Uterus (tissue), 2 donors: ENCODE measurements at regions not wholly inside any gene's neighbourhood (a gene's known extent, or its start where the extent isn't known, plus 50 kb on each side); places are given as distances from the start of the nearest gene placed in this dataset.

Source experiments
- POLR2A ChIP-seq, 2 donors: fragments of 450-650 bp; IDR thresholded peaks; one replicate each; pipeline ENCODE4 v1.6.1; 2016; ENCODE audit warnings: antibody characterized with exemption in 2 of 2, mild to moderate bottlenecking in 1 of 2, moderate library complexity in 1 of 2
- TF ChIP-seq, protein P1 (sequence below), 4 experiments: fragments of 200-600 bp in 2 of 4; fragments of 450-650 bp in 2 of 4; sonication (generic) in 2 of 4; IDR thresholded peaks; one replicate each; pipeline ENCODE4 v1.5.1; 2016 to 2019; ENCODE audit warnings: antibody characterized with exemption in 4 of 4, mild to moderate bottlenecking in 2 of 4, moderate library complexity in 1 of 4

DNA sequence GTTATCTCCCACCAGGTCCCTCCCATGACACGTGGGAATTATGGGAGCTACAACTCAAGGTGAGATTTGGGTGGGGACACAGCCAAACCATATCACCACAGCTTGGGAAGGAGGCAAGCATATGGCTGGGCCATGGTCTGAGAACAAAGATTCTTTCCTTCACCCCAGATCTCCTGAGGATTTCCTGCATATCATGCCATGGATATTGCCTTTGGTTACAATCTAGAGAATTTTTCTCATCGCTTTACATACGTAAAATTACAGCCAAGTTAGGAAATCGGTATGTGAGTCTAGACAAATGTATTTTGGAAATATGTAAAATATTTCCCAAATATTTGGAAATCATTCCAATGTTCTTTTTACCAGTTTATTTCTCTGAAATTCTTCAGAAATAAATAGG is 398.3 kb downstream of the RFC3 start:
- TF ChIP-seq POLR2A (IDR thresholded peaks at IDR 0.05) = no peak
- TF ChIP-seq, protein P1, sequence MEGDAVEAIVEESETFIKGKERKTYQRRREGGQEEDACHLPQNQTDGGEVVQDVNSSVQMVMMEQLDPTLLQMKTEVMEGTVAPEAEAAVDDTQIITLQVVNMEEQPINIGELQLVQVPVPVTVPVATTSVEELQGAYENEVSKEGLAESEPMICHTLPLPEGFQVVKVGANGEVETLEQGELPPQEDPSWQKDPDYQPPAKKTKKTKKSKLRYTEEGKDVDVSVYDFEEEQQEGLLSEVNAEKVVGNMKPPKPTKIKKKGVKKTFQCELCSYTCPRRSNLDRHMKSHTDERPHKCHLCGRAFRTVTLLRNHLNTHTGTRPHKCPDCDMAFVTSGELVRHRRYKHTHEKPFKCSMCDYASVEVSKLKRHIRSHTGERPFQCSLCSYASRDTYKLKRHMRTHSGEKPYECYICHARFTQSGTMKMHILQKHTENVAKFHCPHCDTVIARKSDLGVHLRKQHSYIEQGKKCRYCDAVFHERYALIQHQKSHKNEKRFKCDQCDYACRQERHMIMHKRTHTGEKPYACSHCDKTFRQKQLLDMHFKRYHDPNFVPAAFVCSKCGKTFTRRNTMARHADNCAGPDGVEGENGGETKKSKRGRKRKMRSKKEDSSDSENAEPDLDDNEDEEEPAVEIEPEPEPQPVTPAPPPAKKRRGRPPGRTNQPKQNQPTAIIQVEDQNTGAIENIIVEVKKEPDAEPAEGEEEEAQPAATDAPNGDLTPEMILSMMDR (IDR thresholded peaks at IDR 0.05) = no peak
